HG02885 (cell line): ENCODE measurements at regions not wholly inside any gene's neighbourhood (a gene's known extent, or its start where the extent isn't known, plus 50 kb on each side); places are given as distances from the start of the nearest gene placed in this dataset.
"Not testable (repeated sequence)": the region's sequence is repeated elsewhere in the genome, so short reads cannot be mapped to it uniquely, and the experiment has no call there.

Experiments
- ATAC-seq: cut with Tn5 transposase; IDR thresholded peaks from one replicate; pipeline ENCODE4 v1.9.1; 2021; ENCODE audit warnings: mild to moderate bottlenecking; ENCODE audit not compliant: unreplicated experiment, poor library complexity

DNA sequence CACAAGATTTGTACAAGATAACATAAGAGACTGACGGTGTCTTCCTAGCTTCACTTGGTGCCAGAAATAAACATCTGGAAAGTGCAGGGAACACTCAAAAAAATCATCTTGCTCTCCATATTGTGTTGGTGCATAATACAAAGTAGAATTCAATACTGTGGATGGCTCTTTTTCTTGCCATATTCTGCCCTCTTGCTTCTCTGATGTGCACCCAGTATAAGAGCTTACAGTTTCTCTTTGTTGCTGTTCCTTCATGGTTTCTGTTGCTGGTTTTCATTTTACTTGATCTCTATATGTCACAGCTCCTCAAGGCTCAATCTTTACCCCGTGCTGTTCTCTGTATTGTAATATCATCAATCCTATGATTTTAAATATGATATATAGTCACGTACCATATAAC lies 528.5 kb upstream of the ZP4 start:
- no peak for ATAC-seq

GRCh38 chr1:238409932-238410331 lies 519.2 kb upstream of the ZP4 start:
- ATAC-seq: no peak

- ATAC-seq: no peak
These were observed 518.6 kb upstream of the ZP4 start for GRCh38 chr1:238409191-238409850.

- no peak for ATAC-seq
These were observed 518.0 kb upstream of the ZP4 start for GRCh38 chr1:238408737-238409136.

- no peak for ATAC-seq
These were observed 515.6 kb upstream of the ZP4 start for GRCh38 chr1:238406098-238406860.

DNA sequence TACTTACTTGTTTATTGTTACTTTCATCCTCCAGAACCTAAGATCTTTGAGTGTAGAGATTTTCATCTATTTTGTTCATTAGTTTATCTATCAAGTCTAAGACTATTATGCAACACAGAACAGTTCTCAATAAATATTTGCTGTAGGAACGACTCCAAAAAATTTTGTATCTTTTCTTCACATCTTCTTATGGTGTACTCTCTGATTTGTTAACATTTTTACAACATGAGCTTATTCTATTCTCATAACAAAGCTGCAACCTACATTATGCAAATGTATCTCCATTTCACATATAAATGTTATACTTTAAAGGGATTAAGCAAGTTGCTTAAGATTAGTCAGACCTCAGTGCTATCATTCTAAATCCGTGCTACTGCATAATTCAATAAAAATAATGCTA lies 514.2 kb upstream of the ZP4 start:
- no peak for ATAC-seq

DNA sequence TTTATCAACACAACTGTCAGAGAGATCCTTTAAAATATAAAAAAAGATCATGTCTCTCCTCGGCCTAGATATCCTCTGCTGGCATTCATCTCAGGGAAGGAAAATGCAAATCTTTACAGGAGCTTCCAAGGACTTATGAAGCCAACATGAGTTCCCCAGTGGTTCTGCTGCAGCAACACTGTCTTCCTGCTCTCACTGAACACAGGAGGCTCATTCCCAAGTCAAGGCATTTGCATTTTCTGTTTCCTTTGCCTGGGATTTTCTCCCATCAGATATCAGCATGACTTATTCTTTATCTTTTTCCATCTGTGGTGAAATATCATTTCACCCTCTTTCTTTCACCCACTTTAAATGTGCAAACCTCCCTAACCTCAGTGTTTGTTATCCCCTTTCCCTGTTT lies 513.8 kb upstream of the ZP4 start:
- no peak for ATAC-seq

- ATAC-seq: no peak
These were observed 510.4 kb upstream of the ZP4 start for GRCh38 chr1:238401144-238401543.

DNA sequence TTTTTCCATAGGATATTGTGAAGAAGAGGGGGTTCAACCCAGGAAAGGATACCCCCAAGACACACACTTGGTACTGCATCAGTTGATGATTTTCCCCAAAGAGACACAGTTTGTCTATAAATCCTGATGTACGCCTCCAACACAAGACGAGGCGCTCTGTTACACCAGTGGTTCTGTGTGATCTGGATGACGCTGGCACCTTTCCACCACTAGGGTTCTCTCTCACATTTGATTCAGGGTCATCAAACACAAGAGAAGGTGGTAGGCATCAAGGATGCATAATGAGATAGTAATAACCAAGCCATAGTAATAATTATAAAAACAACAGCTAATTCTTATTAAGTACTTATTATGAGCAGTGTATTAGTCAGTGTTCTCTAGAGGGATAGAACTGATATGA lies 508.8 kb upstream of the ZP4 start:
- no peak for ATAC-seq

GRCh38 chr1:238396140-238396539 lies 505.4 kb upstream of the ZP4 start:
- ATAC-seq: no peak

GRCh38 chr1:238384381-238384780 lies 493.7 kb upstream of the ZP4 start:
- no peak for ATAC-seq

- no peak for ATAC-seq
These were observed 489.4 kb upstream of the ZP4 start for GRCh38 chr1:238380167-238380566.

DNA sequence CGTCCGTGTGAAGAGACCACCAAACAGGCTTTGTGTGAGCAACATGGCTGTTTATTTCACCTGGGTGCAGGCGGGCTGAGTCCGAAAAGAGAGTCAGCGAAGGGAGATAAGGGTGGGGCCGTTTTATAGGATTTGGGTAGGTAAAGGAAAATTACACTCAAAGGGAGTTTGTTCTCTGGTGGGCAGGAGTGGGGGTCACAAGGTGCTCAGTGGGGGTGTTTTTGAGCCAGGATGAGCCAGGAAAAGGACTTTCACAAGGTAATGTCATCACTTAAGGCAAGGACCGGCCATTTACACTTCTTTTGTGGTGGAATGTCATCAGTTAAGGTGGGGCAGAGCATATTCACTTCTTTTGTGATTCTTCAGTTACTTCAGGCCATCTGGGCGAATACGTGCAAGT lies 488.7 kb upstream of the ZP4 start:
- ATAC-seq: not testable (repeated sequence)

DNA sequence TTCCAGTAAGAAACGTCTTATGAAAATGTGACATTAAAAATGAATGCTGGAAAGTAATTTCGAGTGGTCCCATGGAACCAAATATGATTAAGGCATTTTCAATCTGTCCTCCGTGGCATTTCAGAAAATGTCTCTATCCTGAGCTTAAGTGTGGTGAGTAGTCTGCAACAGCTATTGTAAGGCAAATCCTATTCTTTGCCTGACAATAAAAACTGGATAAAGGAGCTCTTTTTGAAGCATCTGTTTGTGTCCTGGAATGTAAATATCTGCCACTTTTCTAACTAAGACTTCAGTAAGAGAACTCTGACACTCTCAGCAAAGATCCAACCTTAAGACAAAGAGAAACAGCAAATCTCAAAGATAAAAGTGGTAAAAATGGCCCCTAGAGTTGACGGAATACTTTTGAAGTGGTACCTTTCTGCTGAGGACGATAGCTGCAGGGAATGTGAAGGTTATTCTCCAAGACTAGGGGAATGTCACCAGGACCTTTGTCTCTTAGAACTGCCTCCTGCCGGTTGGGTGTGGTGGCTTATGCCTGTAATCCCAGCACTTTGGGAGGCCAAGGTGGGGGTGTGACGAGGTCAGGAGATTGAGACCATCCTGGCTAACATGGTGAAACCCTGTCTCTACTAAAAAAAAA lies 486.7 kb upstream of the ZP4 start:
- no peak for ATAC-seq

DNA sequence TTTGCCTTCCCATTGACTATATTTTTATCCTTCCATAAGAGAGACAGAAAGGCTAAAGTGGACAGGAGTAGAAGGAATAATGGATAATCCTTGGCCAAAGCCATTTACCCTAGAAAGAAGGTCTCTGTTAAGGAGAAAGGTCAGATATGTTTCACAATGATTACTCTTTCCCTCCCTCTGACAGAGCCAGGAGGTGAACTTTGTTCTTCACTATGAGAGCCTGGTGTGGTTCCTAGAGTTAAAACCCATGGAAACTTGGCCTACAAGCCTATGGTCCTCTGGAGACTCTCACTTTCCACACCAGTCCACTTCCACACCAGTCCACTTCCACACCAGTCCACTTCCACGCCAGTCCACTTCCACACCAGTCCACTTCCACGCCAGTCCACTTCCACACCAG lies 479.9 kb upstream of the ZP4 start:
- no peak for ATAC-seq

GRCh38 chr1:238364214-238364892 lies 473.6 kb upstream of the ZP4 start:
- ATAC-seq: no peak

DNA sequence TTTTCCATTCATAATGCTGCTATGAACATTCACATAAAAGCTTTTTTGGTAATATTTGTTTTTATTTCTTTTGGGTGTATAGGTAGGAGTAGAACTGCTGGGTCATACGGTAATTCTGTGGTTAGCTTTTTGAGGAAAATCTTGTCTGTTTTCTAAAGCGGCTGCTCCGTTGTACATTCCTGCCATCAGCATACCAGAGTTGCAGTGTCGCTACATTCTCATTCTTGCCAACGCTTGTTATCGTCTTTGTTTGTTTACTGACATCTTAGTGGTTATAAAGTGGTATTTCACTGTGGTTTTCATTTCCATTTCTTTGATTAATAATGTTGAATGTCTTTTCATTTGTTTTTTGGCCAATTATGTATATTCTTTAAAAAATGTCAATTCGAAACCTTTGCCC lies 469.8 kb upstream of the ZP4 start:
- no peak for ATAC-seq

- ATAC-seq: no peak
These were observed 459.7 kb upstream of the ZP4 start for GRCh38 chr1:238350471-238350870.

- ATAC-seq: no peak
These were observed 455.6 kb upstream of the ZP4 start for GRCh38 chr1:238346340-238346739.

DNA sequence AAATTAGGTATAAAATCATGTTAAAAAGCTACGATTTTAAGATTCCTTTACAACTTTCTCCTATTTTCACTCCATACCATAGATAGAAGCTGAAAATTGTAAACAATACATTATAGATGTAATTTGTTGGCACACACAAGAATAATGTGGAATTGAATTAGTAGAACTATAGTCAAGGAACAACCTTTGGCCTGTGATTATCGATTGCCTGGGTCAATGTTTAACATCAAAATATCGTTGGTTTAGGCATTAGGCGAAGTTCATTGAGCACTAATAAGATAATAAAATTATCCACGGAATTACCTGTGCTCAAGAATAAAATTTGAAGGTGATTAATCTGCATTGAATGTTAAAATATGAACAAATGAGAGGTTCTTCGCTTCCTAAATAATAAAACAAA lies 455.1 kb upstream of the ZP4 start:
- ATAC-seq: no peak

DNA sequence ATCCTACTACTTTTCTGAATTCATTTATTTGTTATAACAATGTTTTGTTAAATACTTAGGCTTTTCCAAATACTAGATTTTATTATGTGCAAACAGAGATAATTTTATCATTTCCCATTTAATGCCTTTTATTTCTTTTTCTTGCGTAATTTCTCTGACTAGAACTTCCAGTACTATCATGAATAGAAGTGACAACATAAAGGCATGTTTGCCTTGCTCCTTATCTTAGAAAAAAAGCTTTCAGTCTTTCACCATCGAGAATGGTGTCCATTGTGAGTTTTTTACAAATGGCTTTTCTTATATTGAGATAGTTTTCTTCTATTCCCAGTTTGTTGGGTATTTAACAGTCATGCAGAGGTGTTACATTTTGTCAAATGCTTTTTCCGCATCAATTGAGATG lies 453.1 kb upstream of the ZP4 start:
- ATAC-seq: no peak
